Vagina (tissue), 2 donors: ENCODE measurements at regions not wholly inside any gene's neighbourhood (a gene's known extent, or its start where the extent isn't known, plus 50 kb on each side); places are given as distances from the start of the nearest gene placed in this dataset.

Experiments used
- CTCF ChIP-seq, 3 experiments: fragments of 450-650 bp in 2 of 3; fragments of 200-600 bp in 1 of 3; sonication (generic) in 1 of 3; IDR thresholded peaks; one replicate each; pipeline ENCODE4 v1.5.1; 2017 to 2019; ENCODE audit warnings: antibody characterized with exemption in 3 of 3, mild to moderate bottlenecking in 2 of 3, moderate library complexity in 2 of 3
- POLR2A ChIP-seq, 2 donors: fragments of 450-650 bp; IDR thresholded peaks; one replicate each; pipeline ENCODE4 v1.6.1; 2017; ENCODE audit warnings: antibody characterized with exemption in 2 of 2, mild to moderate bottlenecking in 2 of 2, moderate library complexity in 2 of 2

DNA sequence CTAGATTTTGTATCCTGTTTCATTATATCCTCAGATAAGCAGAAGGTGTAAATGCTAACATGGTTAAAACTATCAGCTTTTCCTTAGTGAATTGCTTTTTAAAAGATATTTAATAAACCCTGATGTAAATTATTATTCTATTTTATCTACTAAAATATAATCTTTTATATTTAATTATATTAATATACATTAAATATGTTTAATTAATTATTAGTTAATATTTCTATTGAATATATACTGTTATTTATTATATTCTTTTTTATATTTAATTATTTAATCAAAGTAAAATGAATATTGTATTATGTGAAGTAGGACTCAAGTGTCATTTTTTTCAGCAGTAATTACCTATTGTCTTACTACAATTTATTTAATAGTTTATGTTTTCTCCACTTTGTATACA, 179.7 kb upstream of the ADGRL4 start:
- no peak for TF ChIP-seq CTCF (IDR thresholded peaks at IDR 0.05)
- no peak for TF ChIP-seq POLR2A (IDR thresholded peaks at IDR 0.05)
